SW480 (cell line): ENCODE measurements at regions not wholly inside any gene's neighbourhood (a gene's known extent, or its start where the extent isn't known, plus 50 kb on each side); places are given as distances from the start of the nearest gene placed in this dataset.
A peak's percentile ranks its signal among the peaks of the same experiment; 100 is the strongest.
"Not testable (repeated sequence)": the region's sequence is repeated elsewhere in the genome, so short reads cannot be mapped to it uniquely, and the experiment has no call there.

Experiments
- DNase-seq: peaks from one replicate; pipeline ENCODE4 v3.0.0-alpha.2; 2016; ENCODE audit warnings: low spot score

GRCh38 chr2:12543076-12543977 is 173.4 kb upstream of the TRIB2 start:
- DNase-seq, result no peak

GRCh38 chr2:12543978-12544558 is 172.7 kb upstream of the TRIB2 start:
- no peak for DNase-seq

- no peak for DNase-seq
Observed at GRCh38 chr2:12547566-12548170, 169.1 kb upstream of the TRIB2 start.

GRCh38 chr2:12548906-12549305 is 167.8 kb upstream of the TRIB2 start:
- DNase-seq, result no peak

- no peak for DNase-seq
Observed at GRCh38 chr2:12549641-12550040, 167.1 kb upstream of the TRIB2 start.

- DNase-seq, result no peak
Observed at GRCh38 chr2:12552092-12552491, 164.6 kb upstream of the TRIB2 start.

- DNase-seq, result no peak
Observed at GRCh38 chr2:12554224-12555011, 162.3 kb upstream of the TRIB2 start.

GRCh38 chr2:12555012-12555645 is 161.6 kb upstream of the TRIB2 start:
- DNase-seq, result peak; percentile 47

- peak; percentile 55 for DNase-seq
Observed at GRCh38 chr2:12556762-12557161, 160.0 kb upstream of the TRIB2 start.

- DNase-seq, result no peak
Observed at GRCh38 chr2:12557688-12558087, 159.0 kb upstream of the TRIB2 start.

- DNase-seq, result no peak
Observed at GRCh38 chr2:12558519-12558918, 158.2 kb upstream of the TRIB2 start.

- DNase-seq, result no peak
Observed at GRCh38 chr2:12560618-12561017, 156.1 kb upstream of the TRIB2 start.

- no peak for DNase-seq
Observed at GRCh38 chr2:12567411-12567810, 149.3 kb upstream of the TRIB2 start.

GRCh38 chr2:12569510-12569909 is 147.2 kb upstream of the TRIB2 start:
- DNase-seq, result not testable (repeated sequence)

- not testable (repeated sequence) for DNase-seq
Observed at GRCh38 chr2:12569929-12570328, 146.8 kb upstream of the TRIB2 start.

- no peak for DNase-seq
Observed at GRCh38 chr2:12577091-12577490, 139.6 kb upstream of the TRIB2 start.

- no peak for DNase-seq
Observed at GRCh38 chr2:12577567-12578253, 139.0 kb upstream of the TRIB2 start.

GRCh38 chr2:12579018-12579417 is 137.7 kb upstream of the TRIB2 start:
- no peak for DNase-seq

- no peak for DNase-seq
Observed at GRCh38 chr2:12584338-12584737, 132.4 kb upstream of the TRIB2 start.

- DNase-seq, result no peak
Observed at GRCh38 chr2:12585784-12586183, 131.0 kb upstream of the TRIB2 start.

- DNase-seq, result no peak
Observed at GRCh38 chr2:12587228-12587627, 129.5 kb upstream of the TRIB2 start.
